ENCODE measurements at regions not wholly inside any gene's neighbourhood (a gene's known extent, or its start where the extent isn't known, plus 50 kb on each side); places are given as distances from the start of the nearest gene placed in this dataset.

DNA sequence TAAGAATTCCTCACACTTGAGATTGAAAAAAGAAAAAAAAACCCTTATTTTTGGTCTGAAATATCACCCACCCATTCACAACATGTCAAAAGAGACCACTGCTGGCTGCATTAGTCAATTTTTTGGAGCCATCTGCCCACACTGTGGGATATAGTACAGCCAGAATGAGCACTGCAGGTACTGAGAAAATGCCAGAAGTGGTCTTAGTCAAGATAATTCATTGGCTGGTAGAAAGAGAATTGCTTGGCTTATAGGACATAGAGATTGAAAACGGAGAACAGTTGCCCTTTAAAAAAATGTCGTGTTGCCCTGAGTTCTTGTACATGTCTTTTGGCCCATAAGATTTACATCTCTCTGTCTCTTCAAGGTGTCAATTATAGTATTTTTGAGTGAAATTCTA is 1899.5 kb downstream of the OLFM4 start:
- FAIRE-seq (no peak), DNase-seq (ENCODE audit: low read depth, low spot score) (no peak)
- CTCF ChIA-PET: interaction anchor here (0.7 kb wide), 1 partner anchor 1386 kb away, joined by 3 read pairs; no protein-coding TSS in a partner anchor
- no peaks in the 10 kb centered on the region for H3K79me2 ChIP-seq (ENCODE audit: control insufficient read depth, insufficient read depth, low read length)
- intact Hi-C loops (cut with micrococcal nuclease): no loop called here
- no peaks in the 10 kb centered on the region for H3K9me1 ChIP-seq (replicated peaks; ENCODE audit: control insufficient read depth, extremely low read depth, insufficient read depth, low read length)
- no peak overlapping the region for H3K27ac ChIP-seq (ENCODE audit: insufficient read depth, low read depth, low read length)
- no peaks in the 10 kb centered on the region for H3K36me3 ChIP-seq (ENCODE audit: control insufficient read depth in 2 of 2, extremely low read depth in 1 of 2, insufficient read depth in 2 of 2, low read length in 2 of 2)
- H3K4me3 ChIP-seq (replicated peaks in 1 of 3; ENCODE audit: insufficient read depth in 1 of 3, low read depth in 1 of 3, low read length in 3 of 3): no peak overlapping the region
- no peak overlapping the region for H3K4me2 ChIP-seq (ENCODE audit: insufficient read depth, low read length)
- BruUV-seq (replicated peaks): no TSS peak
- H3K27me3 ChIP-seq (ENCODE audit: control insufficient read depth in 2 of 2, insufficient read depth in 2 of 2, low read length in 2 of 2): no peaks in the 10 kb centered on the region
- POLR2A ChIA-PET: no interaction called here
- no peaks in the 10 kb centered on the region for H3K4me1 ChIP-seq (ENCODE audit: control insufficient read depth, extremely low read depth, insufficient read depth, low read length)
- no peak overlapping the region for H2AFZ ChIP-seq (ENCODE audit: low read depth, low read length)
- dilution Hi-C loops (cut with MboI; ENCODE audit: extremely low pct_ligation_motif_present, low sequenced_read_pairs): no loop called here
- no peak for TF ChIP-seq POLR2A (IDR thresholded peaks at IDR 0.05; ENCODE audit: low read depth, low read length)
- no peak for TF ChIP-seq POLR2AphosphoS5 (IDR thresholded peaks at IDR 0.05; ENCODE audit: insufficient read depth, low read depth, low read length)
- TF ChIP-seq, protein P1, sequence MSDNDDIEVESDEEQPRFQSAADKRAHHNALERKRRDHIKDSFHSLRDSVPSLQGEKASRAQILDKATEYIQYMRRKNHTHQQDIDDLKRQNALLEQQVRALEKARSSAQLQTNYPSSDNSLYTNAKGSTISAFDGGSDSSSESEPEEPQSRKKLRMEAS (IDR thresholded peaks at IDR 0.05; ENCODE audit: insufficient read depth, insufficient read length): no peak
- no peak for TF ChIP-seq EZH2 (IDR thresholded peaks at IDR 0.05; ENCODE audit: borderline replicate concordance, low read depth, low read length, severe bottlenecking)
- TF ChIP-seq, protein P2, sequence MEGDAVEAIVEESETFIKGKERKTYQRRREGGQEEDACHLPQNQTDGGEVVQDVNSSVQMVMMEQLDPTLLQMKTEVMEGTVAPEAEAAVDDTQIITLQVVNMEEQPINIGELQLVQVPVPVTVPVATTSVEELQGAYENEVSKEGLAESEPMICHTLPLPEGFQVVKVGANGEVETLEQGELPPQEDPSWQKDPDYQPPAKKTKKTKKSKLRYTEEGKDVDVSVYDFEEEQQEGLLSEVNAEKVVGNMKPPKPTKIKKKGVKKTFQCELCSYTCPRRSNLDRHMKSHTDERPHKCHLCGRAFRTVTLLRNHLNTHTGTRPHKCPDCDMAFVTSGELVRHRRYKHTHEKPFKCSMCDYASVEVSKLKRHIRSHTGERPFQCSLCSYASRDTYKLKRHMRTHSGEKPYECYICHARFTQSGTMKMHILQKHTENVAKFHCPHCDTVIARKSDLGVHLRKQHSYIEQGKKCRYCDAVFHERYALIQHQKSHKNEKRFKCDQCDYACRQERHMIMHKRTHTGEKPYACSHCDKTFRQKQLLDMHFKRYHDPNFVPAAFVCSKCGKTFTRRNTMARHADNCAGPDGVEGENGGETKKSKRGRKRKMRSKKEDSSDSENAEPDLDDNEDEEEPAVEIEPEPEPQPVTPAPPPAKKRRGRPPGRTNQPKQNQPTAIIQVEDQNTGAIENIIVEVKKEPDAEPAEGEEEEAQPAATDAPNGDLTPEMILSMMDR (IDR thresholded peaks at IDR 0.05; ENCODE audit: extremely low read depth in 1 of 2, insufficient read depth in 1 of 2, low read depth in 1 of 2, low read length in 2 of 2): no peak
- TF ChIP-seq FOS (IDR thresholded peaks at IDR 0.05; ENCODE audit: borderline replicate concordance, insufficient read depth, low read length): no peak
- no peak for TF ChIP-seq GATA2 (IDR thresholded peaks at IDR 0.05; ENCODE audit: insufficient read depth, insufficient read length, low read depth, low read length)
- no peak for TF ChIP-seq JUN (IDR thresholded peaks at IDR 0.05; ENCODE audit: borderline replicate concordance, insufficient read depth, insufficient read length, low read depth)
- no peak for TF ChIP-seq MYC (IDR thresholded peaks at IDR 0.05; ENCODE audit: low read depth, low read length)
- H4K20me1 ChIP-seq (replicated peaks; ENCODE audit: control insufficient read depth, extremely low read depth, insufficient read depth, low read length): no peaks in the 10 kb centered on the region
- no peak overlapping the region for H3K9ac ChIP-seq (replicated peaks; ENCODE audit: extremely low read depth, insufficient read depth, low read length)
- H3K9me3 ChIP-seq (replicated peaks; ENCODE audit: control insufficient read depth, insufficient read depth, low read length): no peaks in the 10 kb centered on the region
